Endothelial cell of umbilical vein (primary cell): ENCODE measurements at regions not wholly inside any gene's neighbourhood (a gene's known extent, or its start where the extent isn't known, plus 50 kb on each side); places are given as distances from the start of the nearest gene placed in this dataset.

Experiments
- BruUV-seq: library from RNA; stranded (reverse); fragments of 400-500 nt; replicated peaks from 2 replicates; lab custom pipeline; 2021; lab: Mats Ljungman, UMichigan
- CTCF ChIA-PET: fragments of 300-600, 350-600 bp; sonication (Branson Sonifier 250); formaldehyde crosslinking; loops from one replicate; lab custom pipeline; 2021; ENCODE audit warnings: antibody characterized with exemption, inconsistent platforms; lab: Charles Lee
- POLR2A ChIA-PET: fragments of 300-600, 350-600 bp; sonication (Branson Sonifier 250); formaldehyde crosslinking; loops from one replicate; lab custom pipeline; 2021; ENCODE audit warnings: antibody characterized with exemption, inconsistent platforms; lab: Charles Lee
- DNase-seq: peaks from one replicate; pipeline ENCODE4 v3.0.0-alpha.2; 2011; ENCODE audit warnings: low read depth, low spot score
- FAIRE-seq: peaks from 2 replicates; lab custom pipeline; 2011; peaks lifted over from hg19 to GRCh38; lab: Jason Lieb, UNC
- H2AFZ ChIP-seq: 2 replicates; pipeline ENCODE4 v1.6.0; 2012; ENCODE audit warnings: low read depth, low read length, control low read depth, inconsistent platforms
- H3K27ac ChIP-seq: 2 replicates; pipeline ENCODE4 v1.5.1; 2011; ENCODE audit warnings: low read depth, mild to moderate bottlenecking, control low read depth, low read length, moderate library complexity; ENCODE audit not compliant: insufficient read depth
- H3K27me3 ChIP-seq, 2 experiments: 2 replicates each; pipeline versions ENCODE4 v1.6.0 to v1.6.1; 2011; ENCODE audit warnings: low read length in 2 of 2, mixed read lengths in 1 of 2; ENCODE audit not compliant: control insufficient read depth in 2 of 2, insufficient read depth in 2 of 2
- H3K36me3 ChIP-seq, 2 experiments: 2 replicates in 1 of 2; 3 replicates in 1 of 2; pipeline ENCODE4 v1.5.1; 2011; ENCODE audit warnings: low read length in 2 of 2, mild to moderate bottlenecking in 1 of 2, moderate library complexity in 1 of 2; ENCODE audit not compliant: control insufficient read depth in 2 of 2, insufficient read depth in 2 of 2; ENCODE audit errors: extremely low read depth in 1 of 2
- H3K4me1 ChIP-seq: 3 replicates; pipeline ENCODE4 v1.5.1; 2011; ENCODE audit warnings: mild to moderate bottlenecking, low read length; ENCODE audit not compliant: control insufficient read depth, insufficient read depth; ENCODE audit errors: extremely low read depth
- H3K4me2 ChIP-seq: 2 replicates; pipeline ENCODE4 v1.6.1; 2011; ENCODE audit warnings: low read length, control low read depth, mixed read lengths; ENCODE audit not compliant: insufficient read depth
- H3K4me3 ChIP-seq, 3 experiments: fragments of 200-600 bp in 1 of 3; sonication (generic), shearing (Covaris generic) in 1 of 3; replicated peaks in 1 of 3; 2 replicates each; pipeline ENCODE4 v1.5.1; 2011 to 2016; ENCODE audit warnings: control low read depth in 3 of 3, low read length in 3 of 3, mild to moderate bottlenecking in 2 of 3, inconsistent platforms in 1 of 3, low read depth in 1 of 3, moderate library complexity in 1 of 3; ENCODE audit not compliant: insufficient read depth in 1 of 3
- H3K79me2 ChIP-seq: 2 replicates; pipeline ENCODE4 v1.6.0; 2012; ENCODE audit warnings: low read length, inconsistent platforms; ENCODE audit not compliant: control insufficient read depth, insufficient read depth
- H3K9ac ChIP-seq: replicated peaks from 2 replicates; pipeline ENCODE3; 2011; ENCODE audit warnings: low read length, control low read depth; ENCODE audit not compliant: insufficient read depth; ENCODE audit errors: extremely low read depth
- H3K9me1 ChIP-seq: replicated peaks from 3 replicates; pipeline ENCODE4 v1.6.0; 2011; ENCODE audit warnings: mild to moderate bottlenecking, low read length; ENCODE audit not compliant: control insufficient read depth, insufficient read depth; ENCODE audit errors: extremely low read depth
- H3K9me3 ChIP-seq: replicated peaks from 2 replicates; pipeline ENCODE4 v1.5.1; 2012; ENCODE audit warnings: low read length, inconsistent platforms; ENCODE audit not compliant: control insufficient read depth, insufficient read depth
- H4K20me1 ChIP-seq: replicated peaks from 2 replicates; pipeline ENCODE3; 2011; ENCODE audit warnings: mild to moderate bottlenecking, low read length; ENCODE audit not compliant: control insufficient read depth, insufficient read depth; ENCODE audit errors: extremely low read depth
- EZH2 ChIP-seq: IDR thresholded peaks from 2 replicates; pipeline ENCODE4 v1.6.1; 2012; ENCODE audit warnings: borderline replicate concordance, low read depth, mild to moderate bottlenecking, moderate library complexity, low read length, inconsistent platforms; ENCODE audit not compliant: severe bottlenecking
- FOS ChIP-seq: IDR thresholded peaks from 2 replicates; pipeline ENCODE4 v1.6.1; 2011; ENCODE audit warnings: mild to moderate bottlenecking, low read length, moderate library complexity, borderline replicate concordance; ENCODE audit not compliant: insufficient read depth
- GATA2 ChIP-seq: IDR thresholded peaks from 2 replicates; pipeline ENCODE4 v1.7.0; 2011; ENCODE audit warnings: low read depth, mild to moderate bottlenecking, moderate library complexity, mixed read lengths, low read length; ENCODE audit not compliant: insufficient read length, insufficient read depth
- JUN ChIP-seq: IDR thresholded peaks from 2 replicates; pipeline ENCODE4 v1.6.1; 2011; ENCODE audit warnings: borderline replicate concordance, low read depth; ENCODE audit not compliant: insufficient read length, insufficient read depth
- MYC ChIP-seq: IDR thresholded peaks from one replicate; pipeline ENCODE4 v1.6.1; 2011; ENCODE audit warnings: mild to moderate bottlenecking, low read depth, low read length
- POLR2A ChIP-seq: IDR thresholded peaks from 2 replicates; pipeline ENCODE4 v1.6.1; 2012; ENCODE audit warnings: low read depth, mild to moderate bottlenecking, control low read depth, low read length
- POLR2AphosphoS5 ChIP-seq: IDR thresholded peaks from 2 replicates; pipeline ENCODE4 v1.6.1; 2012; ENCODE audit warnings: low read depth, mild to moderate bottlenecking, control low read depth, low read length, moderate library complexity; ENCODE audit not compliant: insufficient read depth
- dilution Hi-C: fragments of 300-500 bp; cut with MboI; formaldehyde crosslinking; loops from one replicate; pipeline ENCODE4 v1.15.0; 2019; ENCODE audit warnings: low sequenced_read_pairs; ENCODE audit not compliant: extremely low pct_ligation_motif_present
- intact Hi-C: fragments of 100-400 bp; cut with micrococcal nuclease; formaldehyde crosslinking; loops from one replicate; pipeline ENCODE4 v1.10.0; 2022
- TF ChIP-seq, protein P1 (sequence below), 2 donors: IDR thresholded peaks; 1 replicate in 1 of 2; 2 replicates in 1 of 2; pipeline ENCODE4 v1.5.1; 2011; ENCODE audit warnings: low read length in 2 of 2, mild to moderate bottlenecking in 2 of 2, moderate library complexity in 2 of 2, control low read depth in 1 of 2, inconsistent platforms in 1 of 2, low read depth in 1 of 2; ENCODE audit not compliant: insufficient read depth in 1 of 2; ENCODE audit errors: extremely low read depth in 1 of 2
- TF ChIP-seq, protein P2 (sequence below): IDR thresholded peaks from 2 replicates; pipeline ENCODE4 v1.6.1; 2011; ENCODE audit not compliant: insufficient read depth, insufficient read length

DNA sequence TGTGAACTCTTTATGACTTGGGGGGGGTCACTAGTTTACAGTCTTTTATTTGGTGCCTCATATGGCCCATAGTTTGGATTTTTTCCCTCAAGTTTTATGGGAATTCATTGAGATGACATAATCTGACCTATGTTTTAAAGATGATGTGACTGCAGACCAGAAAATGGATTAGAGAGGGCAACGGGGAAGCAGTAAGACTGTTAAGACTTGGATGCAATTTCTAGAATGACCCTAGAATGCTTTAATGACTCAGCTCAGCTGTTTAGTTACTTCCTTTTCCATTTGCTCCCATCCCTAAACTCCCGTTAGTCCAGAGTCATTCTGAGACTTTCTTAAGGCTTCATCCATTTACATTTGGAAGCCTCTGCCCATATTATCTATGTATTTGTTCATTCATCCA lies 59.9 kb upstream of the PDGFRA start:
- intact Hi-C loops (no loop called here), dilution Hi-C loops (no loop called here)
- H3K9me3 ChIP-seq, result no peaks in the 10 kb centered on the region
- H3K27ac ChIP-seq, result no peak overlapping the region
- FAIRE-seq (no peak), DNase-seq (no peak)
- H3K27me3 ChIP-seq, result peaks cover 0 to 2% of the 10 kb centered on the region in 2 experiments
- H3K4me1 ChIP-seq, result no peaks in the 10 kb centered on the region
- no peak overlapping the region for H2AFZ ChIP-seq
- no peaks in the 10 kb centered on the region for H3K36me3 ChIP-seq
- ChIA-PET POLR2A (no interaction called here), CTCF (no interaction called here)
- no peaks in the 10 kb centered on the region for H4K20me1 ChIP-seq
- no peak overlapping the region for H3K4me3 ChIP-seq
- no peak overlapping the region for H3K9ac ChIP-seq
- TF ChIP-seq POLR2A (no peak), MYC (no peak), JUN (no peak), EZH2 (no peak), POLR2AphosphoS5 (no peak), GATA2 (no peak), FOS (no peak)
- TF ChIP-seq, protein P1, sequence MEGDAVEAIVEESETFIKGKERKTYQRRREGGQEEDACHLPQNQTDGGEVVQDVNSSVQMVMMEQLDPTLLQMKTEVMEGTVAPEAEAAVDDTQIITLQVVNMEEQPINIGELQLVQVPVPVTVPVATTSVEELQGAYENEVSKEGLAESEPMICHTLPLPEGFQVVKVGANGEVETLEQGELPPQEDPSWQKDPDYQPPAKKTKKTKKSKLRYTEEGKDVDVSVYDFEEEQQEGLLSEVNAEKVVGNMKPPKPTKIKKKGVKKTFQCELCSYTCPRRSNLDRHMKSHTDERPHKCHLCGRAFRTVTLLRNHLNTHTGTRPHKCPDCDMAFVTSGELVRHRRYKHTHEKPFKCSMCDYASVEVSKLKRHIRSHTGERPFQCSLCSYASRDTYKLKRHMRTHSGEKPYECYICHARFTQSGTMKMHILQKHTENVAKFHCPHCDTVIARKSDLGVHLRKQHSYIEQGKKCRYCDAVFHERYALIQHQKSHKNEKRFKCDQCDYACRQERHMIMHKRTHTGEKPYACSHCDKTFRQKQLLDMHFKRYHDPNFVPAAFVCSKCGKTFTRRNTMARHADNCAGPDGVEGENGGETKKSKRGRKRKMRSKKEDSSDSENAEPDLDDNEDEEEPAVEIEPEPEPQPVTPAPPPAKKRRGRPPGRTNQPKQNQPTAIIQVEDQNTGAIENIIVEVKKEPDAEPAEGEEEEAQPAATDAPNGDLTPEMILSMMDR (IDR thresholded peaks at IDR 0.05; ENCODE audit: extremely low read depth in 1 of 2, insufficient read depth in 1 of 2, low read depth in 1 of 2, low read length in 2 of 2), result no peak
- TF ChIP-seq, protein P2, sequence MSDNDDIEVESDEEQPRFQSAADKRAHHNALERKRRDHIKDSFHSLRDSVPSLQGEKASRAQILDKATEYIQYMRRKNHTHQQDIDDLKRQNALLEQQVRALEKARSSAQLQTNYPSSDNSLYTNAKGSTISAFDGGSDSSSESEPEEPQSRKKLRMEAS, result no peak
- no TSS peak for BruUV-seq
- no peaks in the 10 kb centered on the region for H3K9me1 ChIP-seq
- H3K4me2 ChIP-seq, result no peak overlapping the region
- H3K79me2 ChIP-seq, result no peaks in the 10 kb centered on the region
